NCI-H2171 treated with DMSO at 0.1 percent for 48 hours (cell line): ENCODE measurements at regions not wholly inside any gene's neighbourhood (a gene's known extent, or its start where the extent isn't known, plus 50 kb on each side); places are given as distances from the start of the nearest gene placed in this dataset.

Experiments
- DNase-seq: peaks from one replicate; lab custom pipeline; 2025; lab: John Stamatoyannopoulos, UW

- DNase-seq, result no peak
Measured at GRCh38 chr10:113292086-113292485, 260.8 kb upstream of the HABP2 start.

GRCh38 chr10:113292743-113293142 is 260.1 kb upstream of the HABP2 start:
- no peak for DNase-seq

- no peak for DNase-seq
Measured at GRCh38 chr10:113293167-113293566, 259.7 kb upstream of the HABP2 start.

DNA sequence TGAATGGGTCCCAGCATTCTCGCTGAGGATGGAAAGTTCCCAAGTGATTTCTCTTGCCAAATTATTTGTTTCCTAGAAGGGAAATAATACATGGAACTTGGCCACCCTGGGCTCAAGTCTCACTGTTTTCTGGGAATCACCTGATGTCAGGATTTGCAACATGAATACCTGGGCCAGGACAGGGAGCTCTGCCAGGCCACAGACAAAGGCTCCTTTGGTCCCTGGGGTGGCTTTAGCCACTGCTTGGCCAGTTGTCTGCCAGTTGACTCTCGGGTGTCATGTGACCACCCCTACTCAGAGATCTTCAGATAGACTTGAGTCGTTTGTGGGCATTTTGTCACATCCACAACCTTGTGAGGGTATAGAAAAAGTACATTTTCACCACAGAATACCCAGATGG is 258.0 kb upstream of the HABP2 start:
- no peak for DNase-seq

DNA sequence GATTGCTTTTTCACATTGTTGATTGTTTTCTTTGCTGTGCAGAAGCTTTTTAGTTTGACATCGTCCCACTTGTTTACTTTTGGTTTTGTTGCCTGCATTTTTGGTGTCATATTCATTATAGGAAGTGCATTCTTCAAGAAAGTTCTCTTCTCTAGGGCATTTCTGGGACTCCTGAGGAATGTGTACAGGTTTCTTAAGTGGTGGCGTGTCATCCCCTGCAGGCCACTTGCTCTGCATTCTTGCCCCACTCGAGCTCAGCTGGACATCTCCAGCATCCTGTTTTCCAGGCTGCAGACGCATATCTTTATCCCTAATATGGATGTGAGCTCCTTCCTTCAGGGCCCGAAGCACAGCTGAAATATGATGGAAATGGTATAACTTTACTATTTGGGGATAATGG is 255.6 kb upstream of the HABP2 start:
- no peak for DNase-seq

DNA sequence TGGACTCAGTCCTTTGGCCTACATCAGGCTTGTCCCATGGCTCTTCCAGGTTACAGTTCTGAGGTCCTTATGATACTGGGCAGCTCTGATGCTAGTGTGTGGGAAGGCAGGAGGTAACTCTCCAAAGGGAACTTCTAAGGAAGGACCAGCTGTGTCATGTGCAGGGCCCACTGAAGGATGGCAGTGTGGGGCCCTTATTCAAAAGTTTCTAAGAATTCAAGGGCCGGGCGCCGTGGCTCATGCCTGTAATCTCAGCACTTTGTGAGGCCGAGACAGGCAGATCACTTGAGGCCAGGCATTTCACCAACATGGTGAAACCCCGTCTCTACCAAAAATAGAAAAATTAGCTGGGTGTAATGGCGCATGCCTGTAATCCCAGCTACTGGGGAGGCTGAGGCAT is 254.2 kb upstream of the HABP2 start:
- no peak for DNase-seq

GRCh38 chr10:113300201-113300600 is 252.7 kb upstream of the HABP2 start:
- DNase-seq, result no peak

- no peak for DNase-seq
Measured at GRCh38 chr10:113300617-113301016, 252.2 kb upstream of the HABP2 start.

DNA sequence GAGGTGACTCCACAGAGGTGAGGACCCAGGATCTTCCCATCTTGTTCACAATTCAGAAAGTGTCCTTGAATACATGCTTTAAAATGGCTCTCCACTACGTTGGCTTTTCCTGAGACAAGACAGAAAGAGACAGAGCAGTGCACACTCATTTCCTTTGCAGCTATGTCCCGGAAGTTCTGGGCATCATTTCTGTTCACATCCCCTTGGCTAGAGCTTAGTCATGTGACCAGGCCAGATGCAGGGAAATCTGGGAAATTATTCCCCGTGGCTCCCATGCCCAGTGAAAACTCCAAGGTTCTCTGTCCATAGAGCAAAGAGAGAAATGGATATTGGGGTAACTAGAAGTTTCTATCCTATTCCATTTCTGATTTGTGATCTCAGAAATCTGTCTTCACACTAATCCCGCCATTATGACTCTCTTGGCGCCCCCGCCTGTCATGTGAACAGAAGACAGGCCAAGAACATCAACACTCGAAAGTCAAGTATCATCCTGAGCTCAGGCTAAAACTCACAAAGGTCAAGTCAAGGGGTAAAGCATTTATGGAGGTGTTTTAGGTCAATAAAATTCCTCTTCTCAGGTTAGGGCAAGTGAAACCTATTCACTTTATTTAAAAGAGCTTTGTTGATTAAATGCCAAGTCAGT is 251.4 kb upstream of the HABP2 start:
- no peak for DNase-seq

DNA sequence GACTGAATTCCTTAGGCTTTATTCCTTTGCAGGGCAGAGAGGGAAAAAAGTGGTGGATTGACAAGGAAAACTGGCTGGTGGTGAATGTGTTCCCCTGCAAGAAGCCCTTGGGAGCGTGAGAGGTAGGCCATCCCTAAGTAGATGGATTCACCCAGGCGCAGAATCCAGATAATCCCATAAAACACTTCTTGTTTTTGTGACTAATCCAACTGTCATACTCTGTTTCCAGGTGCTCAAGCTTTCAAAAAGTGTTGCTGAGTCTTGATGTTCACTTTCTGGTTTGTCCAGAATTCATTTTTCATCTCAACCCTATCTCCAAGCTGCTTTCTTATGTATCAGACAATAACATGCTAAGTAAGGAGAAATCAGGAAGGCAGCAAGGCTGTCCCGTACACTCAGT is 250.8 kb upstream of the HABP2 start:
- DNase-seq, result no peak

- no peak for DNase-seq
Measured at GRCh38 chr10:113303544-113304146, 249.2 kb upstream of the HABP2 start.

DNA sequence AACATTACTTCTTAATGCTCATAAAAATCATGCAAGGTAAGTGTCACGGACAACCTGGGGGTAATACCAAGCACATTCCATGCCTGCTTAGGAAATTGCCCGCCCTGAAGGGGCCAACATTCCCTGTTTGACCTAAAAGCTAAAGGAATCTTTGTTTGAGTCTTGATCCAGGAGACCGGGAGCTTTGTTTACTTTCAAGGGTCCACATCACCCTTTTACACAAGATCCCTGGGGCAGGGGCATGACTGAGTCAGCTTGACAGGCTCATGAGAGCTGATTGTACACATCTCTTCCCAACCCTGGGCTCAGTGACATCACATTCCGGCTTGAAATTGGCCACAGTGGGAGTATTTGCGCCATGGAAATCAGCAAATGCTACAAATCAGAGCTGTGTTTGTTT is 248.1 kb upstream of the HABP2 start:
- no peak for DNase-seq

GRCh38 chr10:113305871-113306270 is 247.0 kb upstream of the HABP2 start:
- no peak for DNase-seq

- DNase-seq, result no peak
Measured at GRCh38 chr10:113309791-113310190, 243.1 kb upstream of the HABP2 start.

DNA sequence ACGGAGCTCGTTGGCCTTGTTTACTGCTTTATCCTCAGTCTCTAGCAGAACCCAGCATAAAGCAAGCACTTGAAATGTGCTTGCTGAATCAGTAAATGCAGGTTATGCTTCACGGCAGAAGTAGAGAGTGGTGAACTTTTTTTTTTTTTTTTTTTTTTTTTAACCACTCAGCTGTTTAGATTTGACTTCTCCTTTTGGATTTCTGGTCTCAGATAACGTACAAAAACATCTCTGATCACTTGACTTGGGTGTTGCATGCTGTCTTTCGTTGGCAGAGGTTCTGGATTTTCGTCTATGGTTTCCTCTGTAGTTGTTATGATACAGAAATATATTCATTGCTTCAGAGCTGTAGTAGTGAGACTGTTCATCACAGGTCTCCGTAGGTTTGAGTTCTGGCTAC is 242.5 kb upstream of the HABP2 start:
- no peak for DNase-seq

DNA sequence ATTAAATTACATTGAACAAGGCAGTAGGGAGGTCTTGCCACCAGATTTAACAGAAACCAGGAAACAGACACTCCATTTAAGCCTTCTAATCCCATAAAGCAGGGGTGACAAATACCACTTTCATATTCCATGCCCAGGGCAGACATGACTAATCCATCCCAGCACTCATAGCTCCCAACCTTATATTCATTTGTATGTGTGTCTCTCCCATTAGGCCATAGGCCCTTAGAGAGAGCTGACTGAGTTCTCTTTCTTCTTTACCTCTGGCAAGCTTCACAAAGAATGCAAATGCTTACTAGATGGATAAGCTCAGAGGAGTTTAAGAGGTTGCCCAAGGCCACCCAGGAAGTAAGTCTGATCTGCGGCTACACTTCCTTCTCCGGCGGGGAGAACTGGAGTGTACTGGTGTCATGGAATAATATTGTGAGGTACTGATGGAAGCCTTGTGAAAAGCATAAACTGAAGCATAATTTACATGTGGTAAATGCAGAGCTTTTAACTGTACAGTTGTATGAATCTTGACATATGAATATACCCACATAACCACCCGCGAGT is 239.7 kb upstream of the HABP2 start:
- DNase-seq, result no peak

- DNase-seq, result no peak
Measured at GRCh38 chr10:113313722-113314121, 239.1 kb upstream of the HABP2 start.

GRCh38 chr10:113316506-113316905 is 236.3 kb upstream of the HABP2 start:
- DNase-seq, result no peak

DNA sequence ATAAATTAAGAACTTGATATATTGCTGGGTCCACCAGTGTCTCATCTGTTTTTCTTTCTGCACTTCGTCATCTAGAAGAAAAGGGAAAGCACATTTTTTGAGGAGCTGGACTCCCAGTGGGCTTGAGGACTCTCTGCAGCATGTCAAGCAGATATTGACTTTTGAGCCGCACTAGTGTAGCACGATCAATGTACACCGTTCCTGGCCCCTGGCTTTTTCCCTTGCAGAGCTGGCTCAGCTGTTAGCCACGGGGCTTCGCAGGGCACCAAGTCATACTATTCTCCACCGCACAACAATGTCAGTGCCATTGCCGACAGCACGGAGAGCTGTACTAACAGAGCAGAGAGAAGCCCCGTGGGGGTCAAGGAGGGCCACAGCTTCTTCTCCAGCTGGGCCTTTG is 235.4 kb upstream of the HABP2 start:
- no peak for DNase-seq

- no peak for DNase-seq
Measured at GRCh38 chr10:113319479-113319878, 233.4 kb upstream of the HABP2 start.

- DNase-seq, result no peak
Measured at GRCh38 chr10:113320211-113320610, 232.6 kb upstream of the HABP2 start.

GRCh38 chr10:113320987-113321386 is 231.9 kb upstream of the HABP2 start:
- no peak for DNase-seq

DNA sequence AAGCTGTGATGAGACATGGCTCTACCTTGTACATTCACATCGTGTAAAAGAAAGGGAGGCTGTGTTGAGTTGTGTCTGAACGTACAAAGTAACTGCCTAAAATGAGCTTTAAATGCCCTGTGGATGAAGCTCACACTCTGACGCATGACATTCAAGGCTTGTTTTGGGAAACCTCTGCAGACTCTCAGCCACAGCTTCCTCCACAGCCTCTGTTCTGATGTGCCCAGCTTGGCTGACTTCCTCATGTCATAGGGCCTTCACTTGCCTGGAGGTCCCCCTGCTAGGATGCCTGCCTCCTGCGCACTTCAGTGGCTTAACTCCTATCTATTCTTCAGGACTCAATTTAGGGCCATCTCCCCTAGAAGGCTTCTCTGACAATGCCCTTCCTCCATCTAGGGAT is 230.0 kb upstream of the HABP2 start:
- DNase-seq, result no peak

GRCh38 chr10:113323985-113324384 is 228.9 kb upstream of the HABP2 start:
- DNase-seq, result no peak
